PC-9 (cell line): ENCODE measurements at regions not wholly inside any gene's neighbourhood (a gene's known extent, or its start where the extent isn't known, plus 50 kb on each side); places are given as distances from the start of the nearest gene placed in this dataset.
"Not testable (repeated sequence)": the region's sequence is repeated elsewhere in the genome, so short reads cannot be mapped to it uniquely, and the experiment has no call there.

Experiments used
- BruUV-seq: library from RNA; stranded (reverse); fragments of 400-500 nt; replicated peaks from 2 replicates; lab custom pipeline; 2021; lab: Mats Ljungman, UMichigan
- CTCF ChIA-PET: fragments of 300-600 bp; sonication (Branson Sonifier 250); formaldehyde crosslinking; loops from one replicate; lab custom pipeline; 2022; ENCODE audit warnings: antibody characterized with exemption; lab: Charles Lee
- POLR2A ChIA-PET: fragments of 300-600 bp; sonication (Branson Sonifier 250); formaldehyde crosslinking; loops from one replicate; lab custom pipeline; 2022; ENCODE audit warnings: antibody characterized with exemption; ENCODE audit not compliant: unreplicated experiment; lab: Charles Lee
- DNase-seq, 2 experiments: peaks; one replicate each; pipeline versions ENCODE4 v3.0.0 to v3.0.0-alpha.2; 2015 to 2022; ENCODE audit warnings: mixed read lengths in 1 of 2
- H2AFZ ChIP-seq: fragments of 200-600 bp; sonication (generic); 2 replicates; pipeline ENCODE4 v1.8.1; 2017; ENCODE audit warnings: antibody characterized with exemption
- H3F3A ChIP-seq: fragments of 200-600 bp; sonication (generic); 2 replicates; pipeline ENCODE4 v1.8.1; 2017; ENCODE audit warnings: antibody characterized with exemption, mild to moderate bottlenecking, low read depth; ENCODE audit not compliant: insufficient read depth
- H3K27ac ChIP-seq: fragments of 200-600 bp; sonication (generic); 2 replicates; pipeline ENCODE4 v1.6.1; 2016; ENCODE audit warnings: mixed run types
- H3K27me3 ChIP-seq: fragments of 200-600 bp; sonication (generic); 2 replicates; pipeline ENCODE4 v1.6.1; 2016; ENCODE audit warnings: low read depth, mixed run types; ENCODE audit not compliant: insufficient read depth
- H3K36me3 ChIP-seq: fragments of 200-600 bp; sonication (generic); 2 replicates; pipeline ENCODE4 v1.6.1; 2016; ENCODE audit warnings: low read depth, mixed run types
- H3K4me1 ChIP-seq: fragments of 200-600 bp; sonication (generic); replicated peaks from 2 replicates; pipeline ENCODE4 v1.6.1; 2016; ENCODE audit warnings: mixed run types; ENCODE audit not compliant: insufficient read depth
- H3K4me2 ChIP-seq: fragments of 200-600 bp; sonication (generic); 2 replicates; pipeline ENCODE4 v1.6.1; 2017; ENCODE audit warnings: mixed run types
- H3K4me3 ChIP-seq: fragments of 200-600 bp; sonication (generic); 2 replicates; pipeline ENCODE4 v1.6.1; 2016; ENCODE audit warnings: mixed run types
- H3K79me2 ChIP-seq: fragments of 200-600 bp; sonication (generic); 2 replicates; pipeline ENCODE4 v1.6.1; 2017; ENCODE audit warnings: low read depth, mixed run types
- H3K9me2 ChIP-seq: fragments of 200-600 bp; sonication (generic); 2 replicates; pipeline ENCODE4 v1.8.1; 2017; ENCODE audit warnings: mild to moderate bottlenecking; ENCODE audit not compliant: insufficient read depth
- H3K9me3 ChIP-seq: fragments of 200-600 bp; sonication (generic); 2 replicates; pipeline ENCODE4 v1.8.1; 2016; ENCODE audit warnings: low read depth; ENCODE audit not compliant: insufficient read depth
- H4K20me1 ChIP-seq: fragments of 200-600 bp; sonication (generic); 2 replicates; pipeline ENCODE4 v1.8.1; 2017; ENCODE audit not compliant: insufficient read depth
- CTCF ChIP-seq: fragments of 200-600 bp; sonication (generic); conservative IDR thresholded peaks from 2 replicates; pipeline ENCODE4 v1.6.1; 2017; ENCODE audit warnings: mixed run types, antibody characterized with exemption, mild to moderate bottlenecking, moderate library complexity
- EZH2 ChIP-seq: fragments of 200-600 bp; sonication (generic); IDR thresholded peaks from 2 replicates; pipeline ENCODE4 v1.8.0; 2017; ENCODE audit warnings: antibody characterized with exemption, low read depth
- intact Hi-C: fragments of 100-400 bp; cut with micrococcal nuclease; formaldehyde crosslinking; loops from one replicate; pipeline ENCODE4 v1.10.0; 2022; ENCODE audit not compliant: unreplicated experiment

- TF ChIP-seq CTCF (no peak), EZH2 (no peak)
- H3K4me3 ChIP-seq = no peak overlapping the region
- intact Hi-C loops = no loop called here
- H3K4me2 ChIP-seq = no peak overlapping the region
- no peaks in the 10 kb centered on the region for H3K79me2 ChIP-seq
- no TSS peak for BruUV-seq
- H3K27me3 ChIP-seq = no peaks in the 10 kb centered on the region
- no peaks in the 10 kb centered on the region for H4K20me1 ChIP-seq
- no peaks in the 10 kb centered on the region for H3K9me3 ChIP-seq
- H3K27ac ChIP-seq = no peak overlapping the region
- DNase-seq = no peak
- no peaks in the 10 kb centered on the region for H3F3A ChIP-seq
- no peaks in the 10 kb centered on the region for H3K36me3 ChIP-seq
- no peaks in the 10 kb centered on the region for H3K4me1 ChIP-seq
- H2AFZ ChIP-seq = no peak overlapping the region
- CTCF ChIA-PET = no interaction called here
- no peaks in the 10 kb centered on the region for H3K9me2 ChIP-seq
- POLR2A ChIA-PET = no interaction called here
These were observed 608.5 kb downstream of the TMEM121 start for GRCh38 chr14:106134886-106135285.

- H3K36me3 ChIP-seq = no peaks in the 10 kb centered on the region
- BruUV-seq = no TSS peak
These were observed 615.1 kb downstream of the TMEM121 start for GRCh38 chr14:106141242-106142220.

GRCh38 chr14:106145731-106146130 lies 619.3 kb downstream of the TMEM121 start:
- H3K4me2 ChIP-seq, H2AFZ ChIP-seq, H3K9me3 ChIP-seq, BruUV-seq, H3K27me3 ChIP-seq, H3K36me3 ChIP-seq, DNase-seq, H3F3A ChIP-seq, H3K4me3 ChIP-seq, H3K9me2 ChIP-seq, H3K4me1 ChIP-seq, intact Hi-C loops, H3K79me2 ChIP-seq, H3K27ac ChIP-seq, POLR2A ChIA-PET, CTCF ChIA-PET, H4K20me1 ChIP-seq: not testable (repeated sequence)

More at GRCh38 chr14:106141242-106142220, 615.1 kb downstream of the TMEM121 start:
- Histone ChIP-seq H3K4me2 (no peak overlapping the region), H2AFZ (no peak overlapping the region), H3K79me2 (no peaks in the 10 kb centered on the region), H3K9me2 (no peaks in the 10 kb centered on the region), H3K9me3 (no peaks in the 10 kb centered on the region), H3K27ac (no peak overlapping the region), H3K4me3 (no peak overlapping the region), H4K20me1 (no peaks in the 10 kb centered on the region), H3F3A (no peaks in the 10 kb centered on the region), H3K27me3 (peaks cover under 1% of the 10 kb centered on the region; the same call in 1 of the 2 replicates), H3K4me1 (no peaks in the 10 kb centered on the region)
- DNase-seq = no peak
- ChIA-PET POLR2A (no interaction called here), CTCF (no interaction called here)
- TF ChIP-seq EZH2 (no peak), CTCF (peak; percentile 34; the same call in 1 of the 2 replicates)
- intact Hi-C loops = no loop called here
